ENCODE measurements at regions not wholly inside any gene's neighbourhood (a gene's known extent, or its start where the extent isn't known, plus 50 kb on each side); places are given as distances from the start of the nearest gene placed in this dataset.

DNA sequence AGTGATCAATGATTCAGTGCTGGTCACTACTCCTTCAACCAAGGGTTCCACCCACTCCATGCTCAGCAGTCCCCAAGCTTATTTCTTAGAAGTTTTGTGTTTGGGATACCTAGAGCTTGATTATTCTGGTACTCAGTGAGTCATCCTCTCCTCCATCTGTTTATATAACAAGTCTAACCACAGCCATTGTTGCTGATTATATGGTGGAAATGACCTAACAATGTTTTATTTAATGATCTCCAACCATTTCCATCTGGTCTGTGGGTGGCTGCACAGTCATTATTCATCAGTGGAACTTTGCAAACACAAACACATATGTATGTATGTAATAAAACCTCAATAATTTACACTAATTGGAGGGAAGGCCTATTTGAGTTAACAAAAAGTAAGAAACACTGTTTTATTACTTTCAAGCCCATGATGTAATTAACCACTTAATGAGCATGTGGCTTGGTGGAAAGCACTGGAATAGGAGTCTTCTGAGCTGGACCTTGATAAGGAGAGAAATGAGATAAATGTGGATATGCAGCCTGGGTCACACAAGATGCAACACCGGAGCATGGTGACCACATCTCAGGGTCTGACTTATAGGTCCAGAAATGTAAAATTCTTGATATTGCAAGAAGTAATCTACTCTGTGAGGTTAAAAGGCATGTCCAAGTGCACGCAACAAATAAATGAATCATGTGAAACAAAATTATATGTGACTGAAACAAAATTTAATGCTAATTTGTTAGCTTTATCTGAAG, 99.0 kb upstream of the WLS start:
- Histone ChIP-seq H3K27ac (peak overlapping the region; percentile 63), H3K27me3 (replicated peaks) (no peaks in the 10 kb centered on the region), H3K36me3 (replicated peaks) (no peaks in the 10 kb centered on the region), H3K4me3 (ENCODE audit: low read depth, low read length) (no peak overlapping the region)
- TF ChIP-seq, protein P1, sequence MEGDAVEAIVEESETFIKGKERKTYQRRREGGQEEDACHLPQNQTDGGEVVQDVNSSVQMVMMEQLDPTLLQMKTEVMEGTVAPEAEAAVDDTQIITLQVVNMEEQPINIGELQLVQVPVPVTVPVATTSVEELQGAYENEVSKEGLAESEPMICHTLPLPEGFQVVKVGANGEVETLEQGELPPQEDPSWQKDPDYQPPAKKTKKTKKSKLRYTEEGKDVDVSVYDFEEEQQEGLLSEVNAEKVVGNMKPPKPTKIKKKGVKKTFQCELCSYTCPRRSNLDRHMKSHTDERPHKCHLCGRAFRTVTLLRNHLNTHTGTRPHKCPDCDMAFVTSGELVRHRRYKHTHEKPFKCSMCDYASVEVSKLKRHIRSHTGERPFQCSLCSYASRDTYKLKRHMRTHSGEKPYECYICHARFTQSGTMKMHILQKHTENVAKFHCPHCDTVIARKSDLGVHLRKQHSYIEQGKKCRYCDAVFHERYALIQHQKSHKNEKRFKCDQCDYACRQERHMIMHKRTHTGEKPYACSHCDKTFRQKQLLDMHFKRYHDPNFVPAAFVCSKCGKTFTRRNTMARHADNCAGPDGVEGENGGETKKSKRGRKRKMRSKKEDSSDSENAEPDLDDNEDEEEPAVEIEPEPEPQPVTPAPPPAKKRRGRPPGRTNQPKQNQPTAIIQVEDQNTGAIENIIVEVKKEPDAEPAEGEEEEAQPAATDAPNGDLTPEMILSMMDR (IDR thresholded peaks at IDR 0.05; ENCODE audit: low read depth, low read length, missing control alignments): no peak
- DNase-seq: peak; percentile 67
- in situ Hi-C loops (cut with HindIII; ENCODE audit: low pct_ligation_motif_present, low sequenced_read_pairs): no loop called here

DNA sequence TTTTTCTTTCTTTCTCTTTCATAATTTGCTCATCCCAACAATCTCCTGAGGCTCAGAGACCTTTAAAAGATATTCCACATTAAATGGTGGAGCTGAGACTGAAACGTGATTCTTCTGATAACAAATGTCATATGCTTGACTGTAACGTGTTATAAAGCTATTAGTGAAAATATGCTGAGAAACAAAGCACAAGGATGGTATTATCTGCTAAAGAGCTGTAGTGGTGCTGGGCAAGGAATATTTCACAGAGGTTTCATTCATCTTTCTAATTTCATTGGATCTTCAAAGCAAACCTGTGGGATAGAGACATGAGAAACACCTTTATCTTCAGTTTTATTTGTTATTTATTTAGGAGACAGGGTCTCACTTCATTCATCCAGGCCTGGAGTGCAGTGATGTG, 98.1 kb upstream of the WLS start:
- Histone ChIP-seq H3K4me3 (ENCODE audit: low read depth, low read length) (no peak overlapping the region), H3K27me3 (replicated peaks) (no peaks in the 10 kb centered on the region), H3K36me3 (replicated peaks) (no peaks in the 10 kb centered on the region), H3K27ac (no peak overlapping the region)
- TF ChIP-seq, protein P1 (IDR thresholded peaks at IDR 0.05; ENCODE audit: low read depth, low read length, missing control alignments): no peak
- no peak for DNase-seq
- in situ Hi-C loops (cut with HindIII; ENCODE audit: low pct_ligation_motif_present, low sequenced_read_pairs): no loop called here

DNA sequence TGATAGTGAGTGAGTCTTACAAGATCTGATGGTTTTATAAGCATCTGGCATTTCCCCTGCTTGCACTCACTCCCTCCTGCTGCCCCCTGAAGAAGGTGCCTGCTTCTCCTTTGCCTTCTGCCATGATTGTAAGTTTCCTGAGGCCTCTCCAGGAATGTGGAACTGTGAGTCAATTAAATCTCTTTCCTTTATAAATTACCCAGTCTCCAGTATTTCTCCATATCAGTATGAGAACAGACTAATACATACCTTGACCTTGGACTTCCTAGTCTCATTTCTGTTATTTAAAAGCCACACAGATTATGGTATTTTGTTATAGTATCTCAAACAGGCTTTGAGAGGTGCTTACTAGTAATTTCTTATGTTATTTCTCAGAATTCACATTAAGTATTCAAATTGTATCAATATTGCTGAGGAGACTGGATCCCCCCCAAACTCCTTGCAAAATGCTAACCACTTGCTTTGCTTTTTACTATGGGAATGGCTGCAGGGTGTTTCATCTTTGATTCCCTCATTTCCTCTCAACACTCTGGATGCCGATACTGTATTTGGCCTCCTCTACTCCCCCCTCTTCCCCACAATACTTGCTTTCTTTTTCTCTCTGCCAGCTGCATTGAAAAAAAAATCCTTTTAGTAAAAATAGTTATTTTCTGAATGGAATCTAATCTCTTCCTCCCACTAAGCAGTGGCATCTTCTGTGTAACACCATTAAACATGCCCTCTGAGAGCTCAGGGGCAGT, 96.9 kb upstream of the WLS start:
- H3K4me3 ChIP-seq (ENCODE audit: low read depth, low read length): no peak overlapping the region
- DNase-seq: no peak
- in situ Hi-C loops (cut with HindIII; ENCODE audit: low pct_ligation_motif_present, low sequenced_read_pairs): no loop called here
- no peak overlapping the region for H3K27ac ChIP-seq
- TF ChIP-seq, protein P1 (IDR thresholded peaks at IDR 0.05; ENCODE audit: low read depth, low read length, missing control alignments): no peak
- H3K27me3 ChIP-seq (replicated peaks): no peaks in the 10 kb centered on the region
- H3K36me3 ChIP-seq (replicated peaks): no peaks in the 10 kb centered on the region

DNA sequence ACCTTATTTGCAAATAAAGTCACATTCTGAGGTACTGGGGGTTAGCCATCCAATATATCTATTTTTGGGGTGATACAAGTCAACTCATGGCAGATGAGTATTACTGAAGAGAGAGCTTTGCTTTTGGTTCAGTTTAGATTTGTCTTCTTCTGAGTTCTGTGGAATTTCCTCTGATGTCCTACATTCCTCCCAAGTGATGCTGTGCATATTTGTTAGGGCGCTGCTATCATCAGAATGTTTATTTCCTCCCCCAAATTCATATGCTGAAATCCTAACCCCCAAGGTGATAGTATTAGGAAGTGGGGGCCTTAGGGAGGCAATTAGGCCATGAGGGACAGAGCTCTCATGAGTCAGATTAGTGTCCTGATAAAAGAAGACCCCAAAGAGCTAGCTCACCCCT, 96.2 kb upstream of the WLS start:
- no peaks in the 10 kb centered on the region for H3K36me3 ChIP-seq (replicated peaks)
- no peak for DNase-seq
- no peak overlapping the region for H3K27ac ChIP-seq
- H3K4me3 ChIP-seq (ENCODE audit: low read depth, low read length): no peak overlapping the region
- in situ Hi-C loops (cut with HindIII; ENCODE audit: low pct_ligation_motif_present, low sequenced_read_pairs): no loop called here
- TF ChIP-seq, protein P1 (IDR thresholded peaks at IDR 0.05; ENCODE audit: low read depth, low read length, missing control alignments): no peak
- H3K27me3 ChIP-seq (replicated peaks): no peaks in the 10 kb centered on the region

DNA sequence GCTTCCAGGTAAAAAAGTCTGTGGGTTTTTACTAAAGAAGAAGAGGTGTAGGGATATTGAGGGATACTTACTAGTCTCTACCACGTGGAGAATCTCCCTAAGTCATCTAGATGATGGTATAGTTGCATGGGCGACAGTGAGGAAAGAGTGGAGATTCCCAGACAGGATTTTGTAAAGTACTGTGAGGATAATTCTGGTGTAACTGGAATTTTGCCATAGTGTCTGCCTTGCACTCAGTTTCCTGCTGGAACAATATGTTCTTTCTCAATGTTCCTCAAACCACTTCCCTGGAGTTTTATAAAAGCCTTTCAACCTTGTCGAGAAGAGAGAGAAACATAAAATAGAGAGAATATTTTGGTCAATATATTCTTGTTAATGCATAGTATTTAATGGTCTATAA, 95.1 kb upstream of the WLS start:
- DNase-seq: no peak
- Histone ChIP-seq H3K27ac (no peak overlapping the region), H3K4me3 (ENCODE audit: low read depth, low read length) (no peak overlapping the region), H3K36me3 (replicated peaks) (no peaks in the 10 kb centered on the region), H3K27me3 (replicated peaks) (no peaks in the 10 kb centered on the region)
- in situ Hi-C loops (cut with HindIII; ENCODE audit: low pct_ligation_motif_present, low sequenced_read_pairs): no loop called here
- TF ChIP-seq, protein P1 (IDR thresholded peaks at IDR 0.05; ENCODE audit: low read depth, low read length, missing control alignments): no peak
